ENCODE measurements at regions not wholly inside any gene's neighbourhood (a gene's known extent, or its start where the extent isn't known, plus 50 kb on each side); places are given as distances from the start of the nearest gene placed in this dataset.

DNA sequence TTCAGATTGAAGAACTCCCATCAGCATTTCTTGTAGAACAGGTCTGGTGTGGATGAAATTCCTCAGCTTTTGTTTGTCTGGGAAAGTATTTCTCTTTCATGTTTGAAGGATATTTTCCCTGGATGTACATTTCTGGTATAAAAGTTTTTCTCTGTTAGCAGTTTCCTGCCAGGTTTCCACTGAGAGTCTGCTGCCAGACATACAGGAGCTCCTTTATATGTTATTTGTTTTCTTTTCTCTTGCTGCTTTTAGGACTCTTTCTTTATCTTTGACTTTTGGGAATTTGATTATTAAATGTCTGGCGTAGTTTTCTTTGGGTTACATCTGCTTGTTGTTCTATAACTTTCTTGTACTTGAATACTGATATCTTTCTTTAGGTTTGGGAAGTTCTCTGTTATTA is 486.5 kb downstream of the ARAP2 start:
- DNase-seq: no peak

DNA sequence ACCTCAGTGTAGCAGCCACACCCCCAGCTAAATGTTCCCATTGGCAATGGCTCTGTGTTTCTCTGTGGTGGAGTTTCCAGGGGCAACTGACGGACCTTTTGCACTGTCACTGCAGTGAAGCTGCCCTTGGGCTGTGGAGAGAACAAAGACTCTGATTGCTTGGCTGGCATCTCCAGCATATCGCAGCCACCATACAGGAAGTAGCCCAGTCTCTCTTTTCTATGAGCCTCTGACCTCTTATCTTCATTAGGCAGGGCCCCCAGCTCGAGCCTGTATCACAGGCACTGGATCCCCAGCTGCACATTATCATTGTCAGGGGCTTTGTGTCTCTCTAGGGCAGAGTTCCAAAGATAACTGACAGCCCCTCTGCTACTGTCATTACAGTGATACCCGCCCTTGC is 483.5 kb downstream of the ARAP2 start:
- no peak for DNase-seq

DNA sequence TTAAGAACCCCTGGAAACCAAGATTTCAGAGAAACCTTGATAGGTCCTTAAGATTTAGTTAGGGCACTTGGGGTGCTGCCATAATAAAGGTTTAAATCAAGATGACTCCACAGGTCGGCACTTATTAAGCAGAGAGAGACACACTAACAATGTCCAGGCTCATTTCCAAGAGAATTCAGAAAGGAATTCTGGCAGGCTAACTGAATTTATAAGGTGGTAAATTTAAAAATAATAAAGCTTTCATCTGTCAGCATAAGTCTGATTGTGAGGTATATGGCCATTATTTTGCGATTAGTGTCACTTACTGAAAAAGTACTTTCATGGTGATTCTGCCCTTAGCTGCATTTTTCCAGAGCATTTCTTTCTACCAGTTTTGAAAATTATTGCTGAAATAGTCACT is 472.7 kb downstream of the ARAP2 start:
- DNase-seq: no peak

DNA sequence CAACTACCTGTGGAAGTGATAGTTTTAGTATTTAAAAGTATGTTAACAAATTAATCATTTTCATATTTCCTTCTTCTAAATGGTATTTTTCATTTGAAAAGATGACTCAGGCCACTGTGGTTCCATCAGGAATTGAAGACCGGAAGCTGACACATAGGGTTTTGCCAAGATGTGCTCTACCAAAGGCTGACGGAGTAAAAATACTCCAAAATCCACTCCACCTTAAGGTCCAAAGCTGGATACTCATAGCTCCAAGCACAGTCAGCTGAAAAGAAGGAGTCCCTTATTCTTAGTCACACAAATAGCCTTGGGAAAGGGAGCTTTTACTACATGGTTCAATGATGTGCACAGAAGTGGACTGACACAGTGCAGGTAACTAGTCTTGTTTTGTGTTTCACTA is 472.0 kb downstream of the ARAP2 start:
- DNase-seq: no peak

DNA sequence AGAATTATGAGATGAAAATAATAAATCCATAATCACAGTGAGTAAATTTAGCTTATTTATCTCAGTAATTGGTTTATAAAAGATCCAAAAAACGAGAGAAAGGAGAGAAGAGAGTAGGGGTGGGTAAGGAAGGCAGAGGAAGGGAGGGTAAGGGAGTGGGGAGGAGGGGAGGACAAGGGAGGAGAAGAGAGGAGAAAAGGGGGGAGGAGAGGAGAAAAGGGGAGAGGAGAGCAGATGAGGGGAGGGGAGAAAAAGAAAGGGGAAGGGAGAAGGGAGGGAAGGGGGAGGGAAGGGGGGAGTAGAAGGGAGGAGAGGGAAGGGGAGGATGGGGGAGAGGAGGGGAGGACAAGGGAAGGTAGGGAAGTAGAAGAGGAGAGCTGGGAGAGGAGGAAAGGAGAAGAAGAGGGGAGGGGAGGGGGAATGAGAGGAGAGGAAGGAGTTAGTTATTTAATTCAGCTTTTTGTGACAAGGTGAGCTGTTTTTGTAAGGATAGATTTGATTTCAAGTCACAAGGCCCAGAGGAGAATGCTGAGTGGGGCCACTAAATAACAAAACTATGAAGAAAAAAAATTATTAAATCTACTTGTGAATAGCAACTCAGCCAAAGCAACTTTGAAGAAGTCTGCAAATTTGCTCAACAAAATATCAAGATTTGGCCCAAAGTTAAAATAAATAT is 454.3 kb downstream of the ARAP2 start:
- DNase-seq: no peak

DNA sequence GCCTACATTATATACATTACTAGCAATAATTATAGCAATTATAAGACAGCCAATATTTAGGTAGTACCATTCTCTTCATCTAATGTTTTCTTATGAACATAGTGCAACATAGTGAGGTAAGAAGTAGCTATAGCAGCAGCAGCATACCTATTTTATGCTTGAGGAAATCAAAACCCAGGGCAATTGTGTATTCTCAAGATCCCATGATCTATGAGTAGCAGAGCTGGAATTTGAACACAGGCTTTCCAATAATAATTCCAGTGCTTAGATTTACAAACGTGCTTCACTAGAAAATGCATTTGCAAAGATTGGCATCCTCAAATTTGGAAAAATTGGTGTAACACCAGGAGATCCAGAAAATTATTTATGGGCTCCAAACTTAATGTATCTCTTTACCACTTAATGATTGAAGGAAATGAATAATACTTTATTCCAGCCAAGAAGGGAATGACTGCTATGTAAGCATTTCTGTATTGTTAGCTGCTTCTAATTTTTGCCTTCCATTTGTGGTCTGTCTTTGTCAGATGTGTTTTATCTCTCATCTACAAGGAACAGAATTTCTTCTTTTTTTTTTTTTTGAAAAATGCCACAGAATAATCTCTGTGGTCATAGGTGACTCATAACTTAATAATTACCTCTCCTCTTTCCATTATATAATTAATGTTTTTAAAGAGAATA is 451.1 kb downstream of the ARAP2 start:
- DNase-seq: no peak

DNA sequence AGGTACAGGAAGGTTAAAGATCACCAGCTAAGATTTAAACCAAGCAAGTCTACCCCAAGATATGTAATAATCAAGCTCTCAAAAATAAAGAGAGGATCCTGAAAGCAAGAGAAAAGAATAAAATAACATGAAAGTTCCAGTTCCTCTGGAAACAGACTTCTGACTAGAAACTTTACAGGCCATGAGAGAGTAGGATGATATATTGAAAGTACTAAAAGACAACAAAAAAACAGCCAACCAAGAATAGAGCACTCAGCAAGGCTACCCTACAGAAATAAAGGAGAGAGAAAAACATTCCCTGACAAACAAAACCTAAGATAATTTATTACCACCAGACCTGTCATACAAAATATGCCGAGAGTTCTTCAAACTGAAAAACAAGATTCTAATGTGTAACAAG is 450.5 kb downstream of the ARAP2 start:
- no peak for DNase-seq

DNA sequence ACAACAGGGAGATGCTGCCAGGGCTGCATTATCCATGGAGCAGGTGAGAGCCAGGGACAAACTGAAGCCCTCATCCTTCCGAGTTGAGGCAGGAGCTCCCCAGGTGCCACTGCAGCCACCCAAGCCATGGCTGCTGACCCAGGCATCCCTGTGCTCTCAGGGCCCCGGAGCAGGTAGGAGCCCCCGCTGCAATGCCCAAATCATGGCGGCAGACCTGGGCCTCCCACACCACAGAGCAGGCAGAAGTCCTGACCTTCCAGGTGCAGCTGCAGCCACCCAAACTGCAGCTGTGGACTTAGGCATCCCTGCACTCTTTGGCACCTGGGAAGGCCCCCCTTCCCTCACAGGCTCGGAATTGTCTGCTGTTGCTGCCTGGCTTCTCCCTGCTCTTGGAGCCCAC is 443.6 kb downstream of the ARAP2 start:
- no peak for DNase-seq

DNA sequence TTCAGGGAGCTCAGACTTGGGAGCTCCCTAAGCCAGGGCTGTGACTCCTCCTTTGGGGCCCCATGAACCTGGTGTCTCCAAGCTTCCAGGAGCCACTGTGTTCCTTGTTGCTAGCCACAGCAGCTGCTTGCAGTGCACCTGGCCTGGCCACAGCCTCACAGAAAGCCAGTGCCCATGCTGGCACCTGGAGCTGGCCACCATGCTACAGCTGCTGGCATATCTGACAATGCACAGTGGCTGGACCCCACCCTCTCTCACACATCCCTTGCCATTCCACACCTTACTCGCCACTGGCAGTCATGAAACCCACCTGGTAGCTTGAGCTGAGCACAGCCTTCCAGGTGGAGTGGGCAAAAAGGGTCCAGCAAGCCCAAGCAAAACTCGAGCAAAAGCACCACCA is 441.7 kb downstream of the ARAP2 start:
- no peak for DNase-seq

DNA sequence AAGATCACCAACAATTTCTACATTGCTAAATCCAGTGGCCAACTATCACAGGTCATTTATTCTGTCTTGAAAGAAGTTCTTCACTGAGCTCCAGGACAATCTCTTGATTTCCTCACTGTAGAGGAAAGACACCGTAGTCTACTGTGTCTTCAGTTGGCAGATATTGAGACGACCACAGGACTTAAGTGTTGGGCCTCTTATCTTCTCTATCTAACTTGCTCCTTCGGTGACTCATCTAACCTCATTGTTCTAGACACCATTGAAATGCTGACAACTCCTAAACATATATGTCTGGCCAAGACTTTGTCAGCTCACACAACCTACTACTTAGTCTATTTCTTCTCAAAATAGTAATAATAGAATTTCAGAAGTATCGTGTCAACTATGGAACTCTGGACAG is 425.8 kb downstream of the ARAP2 start:
- no peak for DNase-seq

DNA sequence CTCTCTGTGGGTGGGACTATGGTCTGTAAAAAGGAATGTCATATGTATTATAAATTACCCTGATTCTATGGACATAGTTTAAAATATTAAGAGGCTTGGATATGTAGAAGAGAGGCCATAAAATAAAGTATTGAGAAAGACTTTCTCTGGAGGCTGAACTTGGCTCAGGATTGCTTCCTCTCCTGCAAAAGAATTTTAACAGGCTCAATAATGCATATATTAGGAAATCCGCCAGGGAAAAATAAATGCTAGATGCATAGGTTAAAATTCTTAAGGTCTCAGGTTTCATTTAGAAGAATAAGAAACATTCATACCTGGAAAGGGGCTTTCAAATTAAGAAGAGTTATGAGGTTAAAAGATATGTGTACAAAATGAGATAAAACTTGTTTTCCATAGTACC is 424.3 kb downstream of the ARAP2 start:
- no peak for DNase-seq

DNA sequence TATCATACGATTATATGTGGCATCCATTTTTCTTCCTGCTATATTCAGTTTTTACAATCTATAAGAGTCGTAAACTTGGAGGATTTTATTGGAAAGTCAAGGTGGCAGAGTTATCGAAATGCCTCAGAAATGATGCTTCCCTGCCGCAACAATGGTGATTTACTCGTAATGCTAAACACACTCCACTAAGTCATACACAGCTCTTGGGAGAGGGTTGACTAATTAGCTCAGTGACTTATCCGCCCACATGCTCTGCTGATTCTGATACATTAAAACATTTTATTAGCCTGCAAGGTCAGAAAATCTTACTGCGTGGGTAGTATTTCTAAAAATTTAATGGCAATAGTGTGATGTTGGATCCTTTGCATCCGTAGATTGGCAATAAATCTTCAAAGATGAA is 420.1 kb downstream of the ARAP2 start:
- DNase-seq: no peak

DNA sequence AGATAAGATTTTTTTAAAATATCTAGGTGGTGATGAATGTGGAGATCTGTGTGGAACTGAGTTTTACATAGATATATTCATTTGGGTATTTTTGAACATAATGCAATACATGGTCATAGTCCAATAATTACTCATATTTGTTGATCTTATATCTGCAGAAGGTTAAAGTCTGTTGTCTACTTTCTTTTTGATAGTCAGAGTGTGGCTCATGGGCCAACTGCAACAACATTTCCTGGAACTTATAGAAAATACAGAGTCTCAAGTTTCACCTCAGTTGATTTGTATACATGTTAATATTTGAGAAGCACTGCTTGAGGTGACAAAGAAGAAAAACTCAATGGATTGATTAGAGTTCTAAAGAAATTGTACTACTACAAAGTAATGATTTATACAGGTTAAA is 408.4 kb downstream of the ARAP2 start:
- no peak for DNase-seq

DNA sequence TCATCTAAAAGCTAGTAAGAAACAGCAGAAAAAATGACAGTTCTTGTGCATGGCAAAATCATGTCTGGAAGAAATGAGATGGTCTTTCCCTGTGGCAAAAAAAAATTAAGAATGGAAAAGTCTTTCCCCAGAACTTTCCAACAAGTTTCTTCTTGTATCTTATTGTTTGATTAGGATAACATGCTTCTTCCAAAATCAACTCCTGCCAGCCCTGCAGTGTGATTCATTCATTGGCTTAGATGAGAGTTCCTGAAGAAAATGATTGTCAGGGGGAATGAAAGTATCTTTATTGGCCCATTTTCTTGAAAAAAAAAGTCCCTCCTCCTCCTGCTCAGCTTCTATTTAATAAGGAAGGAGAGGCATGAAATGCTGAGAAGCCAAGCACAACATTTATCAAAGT is 407.7 kb downstream of the ARAP2 start:
- no peak for DNase-seq

DNA sequence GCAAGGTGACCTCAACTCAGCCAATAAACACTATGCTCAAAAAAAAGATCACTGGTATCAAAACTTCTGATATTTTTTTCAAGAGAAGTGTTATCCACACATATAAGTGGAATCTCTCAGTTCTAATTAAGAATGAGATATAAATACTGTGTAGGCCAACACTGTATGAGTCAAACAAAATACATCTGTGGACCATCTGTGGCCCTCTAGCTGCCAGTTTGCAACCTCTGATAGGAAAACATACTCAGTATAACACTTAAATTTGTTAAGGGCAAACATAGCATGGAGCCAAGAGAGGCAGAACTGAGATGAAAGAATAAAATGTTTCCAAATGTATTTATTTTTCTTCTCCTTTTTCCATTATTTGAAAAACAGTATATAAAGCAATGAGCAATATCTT is 377.3 kb downstream of the ARAP2 start:
- no peak for DNase-seq

DNA sequence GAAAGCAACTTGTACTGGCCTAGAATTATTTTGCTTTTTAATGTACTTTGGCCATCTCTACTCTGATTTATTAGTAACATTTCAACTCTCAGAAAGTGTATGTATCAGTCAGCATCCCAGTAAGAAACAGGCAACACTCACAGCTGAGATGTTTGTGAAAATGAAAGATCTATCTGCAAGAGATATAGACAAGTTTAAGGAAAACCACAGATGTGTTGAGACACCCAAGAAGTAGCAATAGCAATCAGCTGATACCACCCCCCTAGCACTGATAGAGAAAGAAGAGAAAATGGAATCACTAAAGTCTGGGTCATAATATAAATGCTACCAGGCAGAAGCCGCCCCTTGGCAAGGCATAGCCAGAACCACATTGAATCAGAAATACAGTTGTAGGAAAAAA is 372.0 kb downstream of the ARAP2 start:
- no peak for DNase-seq

DNA sequence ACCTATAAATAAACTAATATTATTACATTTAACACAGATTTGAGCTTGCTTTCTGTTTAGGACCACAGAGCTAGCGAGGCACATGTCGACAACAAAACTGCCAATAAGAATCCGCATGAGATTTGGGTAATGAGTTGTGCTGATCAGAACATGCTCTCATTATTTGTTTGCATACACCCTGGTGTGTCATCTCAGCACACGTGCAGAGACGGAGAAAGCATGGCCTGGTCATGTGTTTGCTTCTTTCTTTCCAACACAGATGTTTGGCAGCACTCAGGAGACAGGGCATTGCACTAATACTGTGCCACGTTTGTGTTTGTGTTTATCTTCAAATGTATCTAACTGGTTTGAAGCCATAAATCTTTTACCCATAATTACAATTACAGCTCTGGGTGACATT is 364.8 kb downstream of the ARAP2 start:
- DNase-seq: no peak

DNA sequence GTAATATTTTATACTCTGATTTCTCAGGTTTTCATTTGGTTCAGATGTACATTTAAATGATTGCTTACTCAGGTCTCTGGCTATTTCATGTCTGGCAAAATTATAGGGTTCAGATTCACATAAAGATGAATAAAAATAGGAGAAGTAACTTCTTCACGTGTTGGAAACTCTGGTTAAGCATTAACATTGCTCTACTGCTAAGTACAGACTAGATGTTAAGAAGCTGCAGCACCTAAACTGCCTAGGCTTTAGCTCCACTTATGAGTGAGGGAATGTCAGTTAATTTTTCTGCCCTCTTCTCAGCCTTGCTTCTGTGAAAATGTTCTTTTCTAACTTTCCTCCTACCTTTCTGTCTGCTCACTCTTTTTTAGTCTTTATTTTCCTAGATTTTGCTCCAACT is 361.2 kb downstream of the ARAP2 start:
- no peak for DNase-seq

DNA sequence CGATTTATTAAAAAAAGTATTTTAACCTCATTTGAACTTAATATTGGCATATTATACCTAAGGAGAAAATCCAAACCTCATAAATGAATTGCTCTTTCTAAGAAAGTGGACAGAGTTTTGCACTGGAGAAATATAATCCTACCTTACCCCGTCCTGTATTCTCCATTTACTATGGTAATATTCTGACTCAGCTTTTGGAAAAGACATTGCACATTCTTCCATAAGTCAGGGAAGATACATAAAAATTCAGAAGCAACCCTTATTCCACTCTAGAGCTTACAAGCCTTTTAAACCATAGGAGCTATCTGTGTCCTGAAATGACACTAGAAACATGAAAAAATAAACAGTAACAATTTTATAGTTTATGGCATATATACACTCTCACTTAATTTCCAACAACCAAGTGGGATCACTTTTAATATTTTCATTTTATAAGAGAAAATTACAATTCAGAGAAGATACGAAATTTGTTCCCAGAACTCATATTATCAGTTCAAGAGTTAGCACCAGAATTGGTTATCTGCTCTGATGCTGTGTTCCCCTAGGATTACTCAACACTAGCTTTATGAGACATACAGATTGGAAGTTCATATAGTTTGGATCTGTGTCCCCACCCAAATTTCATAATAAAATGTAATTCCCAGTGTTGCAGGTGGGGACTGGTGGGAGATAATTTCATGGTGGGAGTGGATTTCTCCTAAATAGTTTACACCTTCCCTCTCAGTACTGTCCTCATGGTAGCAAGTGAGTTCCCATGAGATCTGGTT is 359.4 kb downstream of the ARAP2 start:
- no peak for DNase-seq

DNA sequence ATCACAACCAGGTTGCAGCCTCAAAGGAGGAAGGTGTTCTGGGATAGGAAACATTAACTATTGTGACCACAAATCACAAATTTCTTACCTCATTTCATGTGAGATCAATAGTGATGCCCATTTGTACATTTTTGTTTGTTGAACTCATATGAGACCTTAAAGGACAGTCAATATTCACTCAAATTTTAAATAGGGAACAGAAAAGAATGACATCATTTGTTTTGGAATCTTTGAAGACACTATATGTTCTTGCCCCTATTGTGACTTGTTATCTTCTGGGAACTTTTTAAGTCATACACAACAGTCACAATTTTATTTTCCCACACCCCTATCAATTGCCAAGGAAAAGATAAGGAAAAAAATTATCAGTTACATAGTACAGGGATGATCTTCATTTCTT is 346.5 kb downstream of the ARAP2 start:
- no peak for DNase-seq

DNA sequence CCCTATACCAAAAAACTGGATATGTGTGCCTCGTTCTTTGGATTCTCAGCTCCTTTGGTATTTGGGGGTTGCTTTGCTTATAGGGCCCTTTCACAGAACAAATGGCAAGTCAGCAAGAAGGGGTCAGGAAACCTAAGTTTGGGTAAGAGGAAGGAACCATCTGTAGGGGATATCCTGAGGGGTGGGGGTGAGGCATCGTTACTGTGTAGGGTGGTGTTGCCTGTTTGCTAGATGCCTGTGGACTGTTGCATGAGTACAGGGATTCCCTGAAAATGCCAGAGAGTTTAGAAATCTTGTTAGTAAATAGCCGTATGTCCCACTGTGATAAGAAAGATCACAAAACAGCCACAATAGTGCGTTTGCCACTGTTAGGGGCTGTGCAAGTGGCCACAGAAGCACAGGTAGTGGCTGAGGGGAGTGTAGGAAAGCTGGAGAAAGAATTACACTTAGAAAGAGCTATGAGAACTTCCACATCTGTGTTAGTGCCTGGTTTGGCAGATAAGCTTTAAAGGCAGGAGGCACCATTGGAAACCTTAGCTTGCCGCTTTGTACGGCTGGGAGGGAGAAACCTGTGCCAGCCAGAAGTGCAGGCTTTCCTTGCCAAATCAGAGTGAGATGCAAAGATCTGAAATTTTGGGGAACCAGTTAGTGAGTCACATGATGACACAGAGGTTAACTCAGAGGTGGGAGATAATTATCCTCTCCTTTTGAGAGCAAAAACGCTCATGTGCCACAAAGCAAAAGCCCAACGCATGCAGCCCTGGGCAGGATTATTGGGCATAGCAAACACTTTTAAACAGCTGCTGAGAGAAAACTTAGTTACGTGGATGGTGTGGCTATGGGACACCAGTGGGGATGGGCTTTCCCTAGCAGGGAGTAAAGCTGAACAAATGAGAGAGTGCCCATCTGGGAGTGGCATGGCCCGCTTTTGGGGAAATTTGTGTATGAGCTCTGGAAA is 343.7 kb downstream of the ARAP2 start:
- DNase-seq: no peak

DNA sequence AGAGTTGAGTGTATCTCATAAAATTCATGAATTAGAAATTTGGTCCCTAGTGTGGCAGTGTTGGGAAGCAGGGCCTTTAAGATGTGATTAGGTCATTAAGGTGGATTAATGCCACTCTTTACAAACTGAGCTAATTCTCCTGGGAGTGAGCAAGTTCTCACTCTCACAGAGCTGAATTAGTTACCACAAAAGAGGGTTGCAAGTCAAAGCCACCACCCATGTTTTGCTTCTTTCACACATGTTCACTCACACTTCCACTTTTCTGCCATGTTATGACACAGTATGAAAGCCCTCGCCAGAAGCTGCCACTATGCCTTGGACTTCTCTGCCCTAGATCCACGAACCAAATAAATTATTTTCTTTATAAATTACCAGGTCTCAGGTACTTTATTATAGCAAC is 332.1 kb downstream of the ARAP2 start:
- DNase-seq: no peak

DNA sequence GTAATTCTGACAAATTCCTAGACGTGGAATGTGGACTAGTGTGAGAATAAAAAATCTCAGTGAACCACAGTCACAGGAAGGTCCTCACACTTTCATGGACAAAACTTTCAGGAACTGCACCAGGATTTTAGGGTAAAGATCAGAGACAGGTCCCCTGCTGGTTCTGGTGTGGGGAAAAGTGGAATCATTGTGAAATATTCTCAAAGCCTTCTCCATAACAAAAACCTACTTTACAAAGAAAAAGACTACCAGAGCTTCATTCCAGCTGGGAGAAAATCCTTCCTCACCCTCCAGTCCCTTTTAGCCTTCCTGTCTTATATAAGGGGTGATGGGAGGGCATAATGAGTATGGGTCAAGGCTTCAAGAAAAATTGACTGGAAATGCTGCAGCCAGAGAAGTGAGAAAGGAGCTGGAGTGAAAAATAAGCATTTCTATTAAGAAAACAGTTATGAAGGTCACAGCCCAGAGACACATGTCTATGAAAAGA is 325.8 kb downstream of the ARAP2 start:
- DNase-seq: no peak

All from GOT3 (cell line).